ENCODE measurements at regions not wholly inside any gene's neighbourhood (a gene's known extent, or its start where the extent isn't known, plus 50 kb on each side); places are given as distances from the start of the nearest gene placed in this dataset.

GRCh38 chr11:129307162-129307561, 68.5 kb upstream of the BARX2 start:
- Mint-ChIP-seq H3K9me3 (peaks cover 0 to 10% (median 4%) of the 10 kb centered on the region in 3 donors), H3K4me3 (no peak overlapping the region), H3K27me3 (peaks cover 6% of the 10 kb centered on the region), H3K27ac (no peak overlapping the region), H3K36me3 (no peaks in the 10 kb centered on the region), H3K4me1 (no peaks in the 10 kb centered on the region)

- no peak overlapping the region for H3K4me3 Mint-ChIP-seq
- no peaks in the 10 kb centered on the region for H3K36me3 Mint-ChIP-seq
- H3K27ac Mint-ChIP-seq: no peak overlapping the region
- no peaks in the 10 kb centered on the region for H3K4me1 Mint-ChIP-seq
- H3K27me3 Mint-ChIP-seq: peaks cover 11% of the 10 kb centered on the region
- no peaks in the 10 kb centered on the region for H3K9me3 Mint-ChIP-seq
Measured at GRCh38 chr11:129302386-129303101, 73.1 kb upstream of the BARX2 start.

GRCh38 chr11:129300099-129300498, 75.5 kb upstream of the BARX2 start:
- H3K27me3 Mint-ChIP-seq: peaks cover 11% of the 10 kb centered on the region
- no peak overlapping the region for H3K4me3 Mint-ChIP-seq
- no peaks in the 10 kb centered on the region for H3K9me3 Mint-ChIP-seq
- no peaks in the 10 kb centered on the region for H3K36me3 Mint-ChIP-seq
- no peaks in the 10 kb centered on the region for H3K4me1 Mint-ChIP-seq
- H3K27ac Mint-ChIP-seq: no peak overlapping the region

- Mint-ChIP-seq H3K36me3 (no peaks in the 10 kb centered on the region), H3K4me1 (no peaks in the 10 kb centered on the region), H3K27ac (no peak overlapping the region), H3K9me3 (no peaks in the 10 kb centered on the region), H3K4me3 (no peak overlapping the region), H3K27me3 (peaks cover 9% of the 10 kb centered on the region)
Measured at GRCh38 chr11:129298988-129299387, 76.7 kb upstream of the BARX2 start.

GRCh38 chr11:129295746-129296145, 79.9 kb upstream of the BARX2 start:
- Mint-ChIP-seq H3K36me3 (no peaks in the 10 kb centered on the region), H3K4me1 (no peaks in the 10 kb centered on the region), H3K27me3 (peaks cover 12% of the 10 kb centered on the region), H3K9me3 (no peaks in the 10 kb centered on the region), H3K27ac (no peak overlapping the region), H3K4me3 (no peak overlapping the region)

- Mint-ChIP-seq H3K4me3 (no peak overlapping the region), H3K27me3 (peaks cover 15% of the 10 kb centered on the region), H3K27ac (no peak overlapping the region), H3K36me3 (no peaks in the 10 kb centered on the region), H3K4me1 (no peaks in the 10 kb centered on the region), H3K9me3 (no peaks in the 10 kb centered on the region)
Measured at GRCh38 chr11:129292771-129293170, 82.9 kb upstream of the BARX2 start.

- H3K4me3 Mint-ChIP-seq: no peak overlapping the region
Measured at GRCh38 chr11:129292092-129292491, 83.6 kb upstream of the BARX2 start.

GRCh38 chr11:129291546-129291945, 84.1 kb upstream of the BARX2 start:
- no peak overlapping the region for H3K4me3 Mint-ChIP-seq
- H3K9me3 Mint-ChIP-seq: no peaks in the 10 kb centered on the region
- H3K36me3 Mint-ChIP-seq: no peaks in the 10 kb centered on the region
- peaks cover 15% of the 10 kb centered on the region for H3K27me3 Mint-ChIP-seq
- no peaks in the 10 kb centered on the region for H3K4me1 Mint-ChIP-seq
- peak overlapping the region in 1 of 3 donors; percentile 82 for H3K27ac Mint-ChIP-seq

More at GRCh38 chr11:129292092-129292491, 83.6 kb upstream of the BARX2 start:
- Mint-ChIP-seq H3K27me3 (peaks cover 15% of the 10 kb centered on the region), H3K9me3 (no peaks in the 10 kb centered on the region), H3K36me3 (no peaks in the 10 kb centered on the region), H3K27ac (no peak overlapping the region), H3K4me1 (no peaks in the 10 kb centered on the region)

- Mint-ChIP-seq H3K36me3 (no peaks in the 10 kb centered on the region), H3K27ac (no peak overlapping the region), H3K4me1 (no peaks in the 10 kb centered on the region), H3K27me3 (peaks cover 19% of the 10 kb centered on the region), H3K4me3 (no peak overlapping the region), H3K9me3 (no peaks in the 10 kb centered on the region)
Measured at GRCh38 chr11:129290966-129291365, 84.7 kb upstream of the BARX2 start.

- H3K4me3 Mint-ChIP-seq: no peak overlapping the region
- no peaks in the 10 kb centered on the region for H3K4me1 Mint-ChIP-seq
- peaks cover 19% of the 10 kb centered on the region for H3K27me3 Mint-ChIP-seq
- no peaks in the 10 kb centered on the region for H3K36me3 Mint-ChIP-seq
- H3K27ac Mint-ChIP-seq: no peak overlapping the region
- no peaks in the 10 kb centered on the region for H3K9me3 Mint-ChIP-seq
Measured at GRCh38 chr11:129289350-129290040, 86.2 kb upstream of the BARX2 start.

- no peak overlapping the region for H3K27ac Mint-ChIP-seq
- H3K4me1 Mint-ChIP-seq: peaks cover 0 to 1% (median 0%) of the 10 kb centered on the region in 3 donors
- H3K4me3 Mint-ChIP-seq: no peak overlapping the region
- peaks cover 19% of the 10 kb centered on the region for H3K27me3 Mint-ChIP-seq
- H3K36me3 Mint-ChIP-seq: no peaks in the 10 kb centered on the region
- no peaks in the 10 kb centered on the region for H3K9me3 Mint-ChIP-seq
Measured at GRCh38 chr11:129287920-129288319, 87.7 kb upstream of the BARX2 start.

GRCh38 chr11:129286813-129287212, 88.8 kb upstream of the BARX2 start:
- Mint-ChIP-seq H3K4me1 (peaks cover 0 to 1% (median 0%) of the 10 kb centered on the region in 3 donors), H3K36me3 (no peaks in the 10 kb centered on the region), H3K27ac (no peak overlapping the region)

GRCh38 chr11:129285402-129285786, 90.3 kb upstream of the BARX2 start:
- H3K27me3 Mint-ChIP-seq: peaks cover 17% of the 10 kb centered on the region
- no peaks in the 10 kb centered on the region for H3K9me3 Mint-ChIP-seq
- peaks cover 0 to 6% (median 2%) of the 10 kb centered on the region in 3 donors for H3K4me1 Mint-ChIP-seq
- no peaks in the 10 kb centered on the region for H3K36me3 Mint-ChIP-seq
- H3K27ac Mint-ChIP-seq: no peak overlapping the region
- no peak overlapping the region for H3K4me3 Mint-ChIP-seq

More at GRCh38 chr11:129286813-129287212, 88.8 kb upstream of the BARX2 start:
- peaks cover 21% of the 10 kb centered on the region for H3K27me3 Mint-ChIP-seq
- no peak overlapping the region for H3K4me3 Mint-ChIP-seq
- H3K9me3 Mint-ChIP-seq: no peaks in the 10 kb centered on the region

GRCh38 chr11:129283141-129283540, 91.0 kb upstream of the ARHGAP32 start:
- Mint-ChIP-seq H3K27me3 (peaks cover 19% of the 10 kb centered on the region), H3K36me3 (no peaks in the 10 kb centered on the region), H3K27ac (no peak overlapping the region), H3K4me1 (peaks cover 8 to 15% (median 9%) of the 10 kb centered on the region in 3 donors), H3K4me3 (peak overlapping the region in 2 of 4 donors; percentile 4 to 30), H3K9me3 (no peaks in the 10 kb centered on the region)

- Mint-ChIP-seq H3K4me3 (peak overlapping the region in 1 of 4 donors; percentile 21), H3K27ac (no peak overlapping the region), H3K4me1 (peaks cover 8 to 17% (median 9%) of the 10 kb centered on the region in 3 donors), H3K9me3 (no peaks in the 10 kb centered on the region), H3K27me3 (peaks cover 24% of the 10 kb centered on the region), H3K36me3 (no peaks in the 10 kb centered on the region)
Measured at GRCh38 chr11:129282634-129283033, 90.5 kb upstream of the ARHGAP32 start.

Measured in IgD-negative memory B cell (primary cell).